H9 (cell line): ENCODE measurements at regions not wholly inside any gene's neighbourhood (a gene's known extent, or its start where the extent isn't known, plus 50 kb on each side); places are given as distances from the start of the nearest gene placed in this dataset.

Experiments
- DNase-seq: peaks from one replicate; pipeline ENCODE4 v3.0.0-alpha.2; 2017
- H2AFZ ChIP-seq: one replicate; pipeline ENCODE4 v1.6.1; 2013; ENCODE audit warnings: mild to moderate bottlenecking, low read length, control low read depth, moderate library complexity
- H2AK5ac ChIP-seq: 2 replicates; pipeline ENCODE4 v1.6.1; 2013; ENCODE audit warnings: low read length, control low read depth, mixed read lengths; ENCODE audit not compliant: insufficient read length
- H2BK120ac ChIP-seq: one replicate; pipeline ENCODE4 v1.6.1; 2013; ENCODE audit warnings: low read depth, mild to moderate bottlenecking, low read length, control low read depth, inconsistent platforms; ENCODE audit not compliant: poor library complexity, severe bottlenecking
- H2BK12ac ChIP-seq: 2 replicates; pipeline ENCODE4 v1.6.1; 2013; ENCODE audit warnings: low read length, control low read depth, mixed read lengths, low read depth; ENCODE audit not compliant: insufficient read length
- H2BK15ac ChIP-seq: 2 replicates; pipeline ENCODE4 v1.6.1; 2013; ENCODE audit warnings: low read depth, low read length, control low read depth
- H2BK20ac ChIP-seq: one replicate; pipeline ENCODE4 v1.6.1; 2013; ENCODE audit warnings: low read depth, mild to moderate bottlenecking, low read length, control low read depth, inconsistent platforms; ENCODE audit not compliant: poor library complexity, severe bottlenecking
- H2BK5ac ChIP-seq: 2 replicates; pipeline ENCODE4 v1.6.1; 2013; ENCODE audit warnings: low read length, control low read depth, mixed read lengths; ENCODE audit not compliant: insufficient read length
- H3K14ac ChIP-seq: 2 replicates; pipeline ENCODE4 v1.6.1; 2013; ENCODE audit warnings: low read length, control low read depth; ENCODE audit not compliant: insufficient read depth
- H3K18ac ChIP-seq: 2 replicates; pipeline ENCODE4 v1.6.1; 2013; ENCODE audit warnings: low read depth, mild to moderate bottlenecking, mixed read lengths, low read length, control low read depth; ENCODE audit not compliant: insufficient read length
- H3K23ac ChIP-seq: 2 replicates; pipeline ENCODE4 v1.6.1; 2013; ENCODE audit warnings: low read length, control low read depth, mixed read lengths, low read depth; ENCODE audit not compliant: insufficient read length
- H3K23me2 ChIP-seq: 2 replicates; pipeline ENCODE4 v1.6.1; 2013; ENCODE audit warnings: low read depth, mild to moderate bottlenecking, mixed read lengths, low read length, control low read depth; ENCODE audit not compliant: insufficient read length, poor library complexity, severe bottlenecking
- H3K27ac ChIP-seq: 2 replicates; pipeline ENCODE4 v1.5.1; 2013; ENCODE audit warnings: low read length, control low read depth, mixed read lengths, low read depth; ENCODE audit not compliant: insufficient read length
- H3K27me3 ChIP-seq: 2 replicates; pipeline ENCODE4 v1.6.1; 2013; ENCODE audit warnings: low read length, control low read depth, inconsistent platforms; ENCODE audit not compliant: insufficient read depth
- H3K4ac ChIP-seq: 2 replicates; pipeline ENCODE4 v1.6.1; 2013; ENCODE audit warnings: low read depth, mild to moderate bottlenecking, control low read depth, inconsistent platforms, low read length, moderate library complexity
- H3K4me1 ChIP-seq: 2 replicates; pipeline ENCODE4 v1.6.1; 2013; ENCODE audit warnings: low read length, control low read depth, inconsistent platforms; ENCODE audit not compliant: insufficient read depth
- H3K4me2 ChIP-seq: 2 replicates; pipeline ENCODE4 v1.6.1; 2013; ENCODE audit warnings: low read length, control low read depth, mixed read lengths; ENCODE audit not compliant: insufficient read length, insufficient read depth
- H3K56ac ChIP-seq: 2 replicates; pipeline ENCODE4 v1.6.1; 2013; ENCODE audit warnings: low read depth, mild to moderate bottlenecking, mixed read lengths, low read length, control low read depth; ENCODE audit not compliant: insufficient read length
- H3K79me1 ChIP-seq: 2 replicates; pipeline ENCODE4 v1.6.1; 2013; ENCODE audit warnings: low read depth, mild to moderate bottlenecking, moderate library complexity, low read length, control low read depth, inconsistent platforms; ENCODE audit not compliant: insufficient read depth, poor library complexity, severe bottlenecking
- H3K79me2 ChIP-seq: 2 replicates; pipeline ENCODE4 v1.6.1; 2013; ENCODE audit warnings: low read length, control low read depth, inconsistent platforms; ENCODE audit not compliant: insufficient read depth
- H3K9ac ChIP-seq: 2 replicates; pipeline ENCODE4 v1.6.1; 2013; ENCODE audit warnings: low read length, control low read depth, mixed read lengths; ENCODE audit not compliant: insufficient read length; ENCODE audit errors: extremely low read depth
- H3K9me3 ChIP-seq: one replicate; pipeline ENCODE4 v1.6.1; 2013; ENCODE audit warnings: low read depth, low read length, inconsistent platforms; ENCODE audit not compliant: control insufficient read depth
- H3T11ph ChIP-seq: one replicate; pipeline ENCODE4 v1.6.1; 2013; ENCODE audit warnings: mild to moderate bottlenecking, low read length, control low read depth, inconsistent platforms
- H4K20me1 ChIP-seq: one replicate; pipeline ENCODE4 v1.6.1; 2013; ENCODE audit not compliant: control insufficient read depth, insufficient read length, insufficient read depth
- H4K5ac ChIP-seq: 2 replicates; pipeline ENCODE4 v1.6.1; 2013; ENCODE audit warnings: low read depth, mild to moderate bottlenecking, mixed read lengths, low read length, control low read depth; ENCODE audit not compliant: insufficient read length
- H4K8ac ChIP-seq: replicated peaks from 2 replicates; pipeline ENCODE4 v1.6.1; 2013; ENCODE audit warnings: low read length, control low read depth, mixed read lengths, low read depth; ENCODE audit not compliant: insufficient read length
- H4K91ac ChIP-seq: 2 replicates; pipeline ENCODE4 v1.6.1; 2013; ENCODE audit warnings: low read depth, mild to moderate bottlenecking, moderate library complexity, mixed read lengths, low read length, control low read depth; ENCODE audit not compliant: insufficient read length
- H3K27ac Mint-ChIP-seq, 3 experiments: 2 replicates in 2 of 3; 3 replicates in 1 of 3; pipeline ENCODE4 v1.8.0; 2020 to 2021; ENCODE audit warnings: mixed read lengths in 3 of 3, mild to moderate bottlenecking in 1 of 3, moderate library complexity in 1 of 3
- H3K27me3 Mint-ChIP-seq: 2 replicates; pipeline ENCODE4 v1.8.0; 2021; ENCODE audit warnings: low read depth, mild to moderate bottlenecking, moderate library complexity, mixed read lengths
- H3K36me3 Mint-ChIP-seq, 3 experiments: 2 replicates in 2 of 3; 3 replicates in 1 of 3; pipeline ENCODE4 v1.8.0; 2020 to 2021; ENCODE audit warnings: low read depth in 3 of 3, mixed read lengths in 3 of 3; ENCODE audit not compliant: insufficient read depth in 1 of 3
- H3K4me1 Mint-ChIP-seq, 2 experiments: 2 replicates each; pipeline ENCODE4 v1.8.0; 2020; ENCODE audit warnings: mixed read lengths in 2 of 2
- H3K4me3 Mint-ChIP-seq, 2 experiments: 2 replicates in 1 of 2; 3 replicates in 1 of 2; pipeline ENCODE4 v1.8.0; 2020 to 2021; ENCODE audit warnings: mild to moderate bottlenecking in 2 of 2, mixed read lengths in 2 of 2, moderate library complexity in 1 of 2
- H3K9me3 Mint-ChIP-seq, 2 experiments: 2 replicates in 1 of 2; 3 replicates in 1 of 2; pipeline ENCODE4 v1.8.0; 2020; ENCODE audit warnings: mild to moderate bottlenecking in 2 of 2, mixed read lengths in 2 of 2, moderate library complexity in 1 of 2
- WGBS: extraction: QIAGEN DNeasy Blood & Tissue Kit; methylation state at CpG from one replicate; pipeline ENCODE4 v1.1.7; 2013; ENCODE audit warnings: missing lambda C conversion rate, low lambda C conversion rate, mixed read lengths; ENCODE audit not compliant: insufficient read length; ENCODE audit errors: extremely low coverage; 5-methylcytosine and 5-hydroxymethylcytosine counted together
- TF ChIP-seq, protein P1 (sequence below): fragments of 200-600 bp; sonication (generic); conservative IDR thresholded peaks from 3 replicates; pipeline ENCODE4 v1.8.0; 2021; ENCODE audit warnings: antibody characterized with exemption, mild to moderate bottlenecking

DNA sequence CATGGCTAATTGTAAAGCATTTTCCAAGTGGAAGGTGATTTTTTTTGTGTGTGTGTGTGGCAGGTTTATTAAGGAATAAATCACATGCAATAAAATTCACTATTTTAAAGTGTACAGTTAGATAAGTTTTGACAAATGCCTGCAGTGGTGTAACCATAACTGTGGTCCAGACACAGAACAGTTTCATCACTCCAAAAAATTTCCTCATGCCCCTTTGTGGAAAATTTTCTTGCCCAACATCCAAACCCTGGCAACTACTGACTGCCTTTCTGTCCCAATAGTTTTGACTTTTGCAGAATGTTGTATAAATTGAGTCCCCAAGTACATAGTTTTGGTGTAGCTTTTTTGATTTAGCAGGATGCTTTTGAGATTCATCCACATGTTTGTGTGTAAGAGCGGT is 135.1 kb upstream of the KLHL25 start:
- Histone ChIP-seq H4K8ac (no peak overlapping the region), H3K23me2 (no peaks in the 10 kb centered on the region), H3K27me3 (no peaks in the 10 kb centered on the region), H3T11ph (no peak overlapping the region), H2BK15ac (no peak overlapping the region), H2AFZ (no peak overlapping the region), H3K23ac (no peak overlapping the region), H4K20me1 (no peaks in the 10 kb centered on the region), H3K4ac (no peak overlapping the region), H2BK20ac (no peak overlapping the region), H3K56ac (no peak overlapping the region), H3K4me2 (no peak overlapping the region), H3K14ac (no peak overlapping the region), H3K4me1 (peaks cover 5% of the 10 kb centered on the region; the same call in 1 of the 2 replicates), H2BK5ac (no peak overlapping the region), H2AK5ac (no peak overlapping the region), H3K79me1 (no peaks in the 10 kb centered on the region), H3K9me3 (no peaks in the 10 kb centered on the region), H4K91ac (no peak overlapping the region), H2BK120ac (no peak overlapping the region), H2BK12ac (no peak overlapping the region), H3K9ac (no peak overlapping the region), H4K5ac (no peak overlapping the region), H3K79me2 (no peaks in the 10 kb centered on the region), H3K27ac (no peak overlapping the region), H3K18ac (no peak overlapping the region)
- H3K4me1 Mint-ChIP-seq: peaks cover 20 to 23% of the 10 kb centered on the region in 2 experiments
- no CpG with 5 or more reads among the region's 1 CpG for WGBS
- H3K9me3 Mint-ChIP-seq: no peaks in the 10 kb centered on the region; a peak in 1 of 5 replicates
- no peaks in the 10 kb centered on the region for H3K36me3 Mint-ChIP-seq
- TF ChIP-seq, protein P1, sequence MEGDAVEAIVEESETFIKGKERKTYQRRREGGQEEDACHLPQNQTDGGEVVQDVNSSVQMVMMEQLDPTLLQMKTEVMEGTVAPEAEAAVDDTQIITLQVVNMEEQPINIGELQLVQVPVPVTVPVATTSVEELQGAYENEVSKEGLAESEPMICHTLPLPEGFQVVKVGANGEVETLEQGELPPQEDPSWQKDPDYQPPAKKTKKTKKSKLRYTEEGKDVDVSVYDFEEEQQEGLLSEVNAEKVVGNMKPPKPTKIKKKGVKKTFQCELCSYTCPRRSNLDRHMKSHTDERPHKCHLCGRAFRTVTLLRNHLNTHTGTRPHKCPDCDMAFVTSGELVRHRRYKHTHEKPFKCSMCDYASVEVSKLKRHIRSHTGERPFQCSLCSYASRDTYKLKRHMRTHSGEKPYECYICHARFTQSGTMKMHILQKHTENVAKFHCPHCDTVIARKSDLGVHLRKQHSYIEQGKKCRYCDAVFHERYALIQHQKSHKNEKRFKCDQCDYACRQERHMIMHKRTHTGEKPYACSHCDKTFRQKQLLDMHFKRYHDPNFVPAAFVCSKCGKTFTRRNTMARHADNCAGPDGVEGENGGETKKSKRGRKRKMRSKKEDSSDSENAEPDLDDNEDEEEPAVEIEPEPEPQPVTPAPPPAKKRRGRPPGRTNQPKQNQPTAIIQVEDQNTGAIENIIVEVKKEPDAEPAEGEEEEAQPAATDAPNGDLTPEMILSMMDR: no peak
- H3K27ac Mint-ChIP-seq: no peak overlapping the region
- no peaks in the 10 kb centered on the region for H3K27me3 Mint-ChIP-seq
- no peak overlapping the region for H3K4me3 Mint-ChIP-seq
- no peak for DNase-seq
